Endothelial cell (in vitro differentiated cells): ENCODE measurements at regions not wholly inside any gene's neighbourhood (a gene's known extent, or its start where the extent isn't known, plus 50 kb on each side); places are given as distances from the start of the nearest gene placed in this dataset.

ENCODE experiments used
- DNase-seq: peaks from one replicate; pipeline ENCODE4 v3.0.0; 2021; ENCODE audit warnings: low spot score
- H3K27ac Mint-ChIP-seq: one replicate; pipeline ENCODE4 v1.8.0; 2021; ENCODE audit warnings: mixed read lengths, inconsistent platforms; ENCODE audit not compliant: unreplicated experiment
- H3K27me3 Mint-ChIP-seq: one replicate; pipeline ENCODE4 v1.8.0; 2021; ENCODE audit warnings: mild to moderate bottlenecking, moderate library complexity, mixed read lengths, inconsistent platforms; ENCODE audit not compliant: unreplicated experiment
- H3K36me3 Mint-ChIP-seq: one replicate; pipeline ENCODE4 v1.8.0; 2021; ENCODE audit warnings: mild to moderate bottlenecking, low read depth, mixed read lengths, inconsistent platforms; ENCODE audit not compliant: unreplicated experiment
- H3K4me1 Mint-ChIP-seq: one replicate; pipeline ENCODE4 v1.8.0; 2021; ENCODE audit warnings: mild to moderate bottlenecking, mixed read lengths, inconsistent platforms; ENCODE audit not compliant: unreplicated experiment
- H3K4me3 Mint-ChIP-seq: one replicate; pipeline ENCODE4 v1.8.0; 2021; ENCODE audit warnings: mild to moderate bottlenecking, mixed read lengths, inconsistent platforms; ENCODE audit not compliant: unreplicated experiment
- H3K9me3 Mint-ChIP-seq: one replicate; pipeline ENCODE4 v1.8.0; 2021; ENCODE audit warnings: mixed read lengths, inconsistent platforms; ENCODE audit not compliant: unreplicated experiment
- CTCF ChIP-seq: fragments of 200-600 bp; sonication (generic); IDR thresholded peaks from one replicate; pipeline ENCODE4 v1.5.0; 2021; ENCODE audit warnings: antibody characterized with exemption; ENCODE audit not compliant: unreplicated experiment

- no peak for DNase-seq
- no peak for TF ChIP-seq CTCF
- no peaks in the 10 kb centered on the region for H3K9me3 Mint-ChIP-seq
- H3K4me3 Mint-ChIP-seq = no peak overlapping the region
- H3K4me1 Mint-ChIP-seq = peaks cover 15% of the 10 kb centered on the region
- H3K27me3 Mint-ChIP-seq = no peaks in the 10 kb centered on the region
- H3K27ac Mint-ChIP-seq = no peak overlapping the region
- peaks cover 3% of the 10 kb centered on the region for H3K36me3 Mint-ChIP-seq
Measured at GRCh38 chr1:212155219-212155618, 119.7 kb downstream of the DTL start.

- Mint-ChIP-seq H3K36me3 (peaks cover 3% of the 10 kb centered on the region), H3K4me1 (peaks cover 12% of the 10 kb centered on the region), H3K9me3 (no peaks in the 10 kb centered on the region), H3K27ac (no peak overlapping the region), H3K4me3 (no peak overlapping the region), H3K27me3 (no peaks in the 10 kb centered on the region)
- no peak for DNase-seq
- TF ChIP-seq CTCF = no peak
Measured at GRCh38 chr1:212157252-212157651, 121.7 kb downstream of the DTL start.

- H3K9me3 Mint-ChIP-seq = no peaks in the 10 kb centered on the region
- H3K36me3 Mint-ChIP-seq = no peaks in the 10 kb centered on the region
- no peak for DNase-seq
- TF ChIP-seq CTCF = no peak
- no peak overlapping the region for H3K27ac Mint-ChIP-seq
- H3K4me1 Mint-ChIP-seq = no peaks in the 10 kb centered on the region
- H3K4me3 Mint-ChIP-seq = no peak overlapping the region
- H3K27me3 Mint-ChIP-seq = no peaks in the 10 kb centered on the region
Measured at GRCh38 chr1:212158912-212159796, 123.6 kb downstream of the DTL start.

- Mint-ChIP-seq H3K27me3 (no peaks in the 10 kb centered on the region), H3K4me3 (no peak overlapping the region), H3K27ac (no peak overlapping the region), H3K4me1 (no peaks in the 10 kb centered on the region), H3K36me3 (no peaks in the 10 kb centered on the region), H3K9me3 (no peaks in the 10 kb centered on the region)
- TF ChIP-seq CTCF = no peak
- DNase-seq = no peak
Measured at GRCh38 chr1:212161231-212161781, 123.9 kb upstream of the PPP2R5A start.

- H3K4me1 Mint-ChIP-seq = no peaks in the 10 kb centered on the region
- H3K27me3 Mint-ChIP-seq = no peaks in the 10 kb centered on the region
- no peak for TF ChIP-seq CTCF
- H3K27ac Mint-ChIP-seq = no peak overlapping the region
- H3K4me3 Mint-ChIP-seq = no peak overlapping the region
- no peaks in the 10 kb centered on the region for H3K36me3 Mint-ChIP-seq
- H3K9me3 Mint-ChIP-seq = no peaks in the 10 kb centered on the region
- DNase-seq = no peak
Measured at GRCh38 chr1:212162635-212163034, 122.6 kb upstream of the PPP2R5A start.
